H9 (cell line): ENCODE measurements at regions not wholly inside any gene's neighbourhood (a gene's known extent, or its start where the extent isn't known, plus 50 kb on each side); places are given as distances from the start of the nearest gene placed in this dataset.

Experiments
- DNase-seq: peaks from one replicate; pipeline ENCODE4 v3.0.0-alpha.2; 2017
- H2AFZ ChIP-seq: one replicate; pipeline ENCODE4 v1.6.1; 2013; ENCODE audit warnings: mild to moderate bottlenecking, low read length, control low read depth, moderate library complexity
- H2AK5ac ChIP-seq: 2 replicates; pipeline ENCODE4 v1.6.1; 2013; ENCODE audit warnings: low read length, control low read depth, mixed read lengths; ENCODE audit not compliant: insufficient read length
- H2BK120ac ChIP-seq: one replicate; pipeline ENCODE4 v1.6.1; 2013; ENCODE audit warnings: low read depth, mild to moderate bottlenecking, low read length, control low read depth, inconsistent platforms; ENCODE audit not compliant: poor library complexity, severe bottlenecking
- H2BK12ac ChIP-seq: 2 replicates; pipeline ENCODE4 v1.6.1; 2013; ENCODE audit warnings: low read length, control low read depth, mixed read lengths, low read depth; ENCODE audit not compliant: insufficient read length
- H2BK15ac ChIP-seq: 2 replicates; pipeline ENCODE4 v1.6.1; 2013; ENCODE audit warnings: low read depth, low read length, control low read depth
- H2BK20ac ChIP-seq: one replicate; pipeline ENCODE4 v1.6.1; 2013; ENCODE audit warnings: low read depth, mild to moderate bottlenecking, low read length, control low read depth, inconsistent platforms; ENCODE audit not compliant: poor library complexity, severe bottlenecking
- H2BK5ac ChIP-seq: 2 replicates; pipeline ENCODE4 v1.6.1; 2013; ENCODE audit warnings: low read length, control low read depth, mixed read lengths; ENCODE audit not compliant: insufficient read length
- H3K14ac ChIP-seq: 2 replicates; pipeline ENCODE4 v1.6.1; 2013; ENCODE audit warnings: low read length, control low read depth; ENCODE audit not compliant: insufficient read depth
- H3K18ac ChIP-seq: 2 replicates; pipeline ENCODE4 v1.6.1; 2013; ENCODE audit warnings: low read depth, mild to moderate bottlenecking, mixed read lengths, low read length, control low read depth; ENCODE audit not compliant: insufficient read length
- H3K23ac ChIP-seq: 2 replicates; pipeline ENCODE4 v1.6.1; 2013; ENCODE audit warnings: low read length, control low read depth, mixed read lengths, low read depth; ENCODE audit not compliant: insufficient read length
- H3K23me2 ChIP-seq: 2 replicates; pipeline ENCODE4 v1.6.1; 2013; ENCODE audit warnings: low read depth, mild to moderate bottlenecking, mixed read lengths, low read length, control low read depth; ENCODE audit not compliant: insufficient read length, poor library complexity, severe bottlenecking
- H3K27ac ChIP-seq: 2 replicates; pipeline ENCODE4 v1.5.1; 2013; ENCODE audit warnings: low read length, control low read depth, mixed read lengths, low read depth; ENCODE audit not compliant: insufficient read length
- H3K27me3 ChIP-seq: 2 replicates; pipeline ENCODE4 v1.6.1; 2013; ENCODE audit warnings: low read length, control low read depth, inconsistent platforms; ENCODE audit not compliant: insufficient read depth
- H3K4ac ChIP-seq: 2 replicates; pipeline ENCODE4 v1.6.1; 2013; ENCODE audit warnings: low read depth, mild to moderate bottlenecking, control low read depth, inconsistent platforms, low read length, moderate library complexity
- H3K4me1 ChIP-seq: 2 replicates; pipeline ENCODE4 v1.6.1; 2013; ENCODE audit warnings: low read length, control low read depth, inconsistent platforms; ENCODE audit not compliant: insufficient read depth
- H3K4me2 ChIP-seq: 2 replicates; pipeline ENCODE4 v1.6.1; 2013; ENCODE audit warnings: low read length, control low read depth, mixed read lengths; ENCODE audit not compliant: insufficient read length, insufficient read depth
- H3K56ac ChIP-seq: 2 replicates; pipeline ENCODE4 v1.6.1; 2013; ENCODE audit warnings: low read depth, mild to moderate bottlenecking, mixed read lengths, low read length, control low read depth; ENCODE audit not compliant: insufficient read length
- H3K79me1 ChIP-seq: 2 replicates; pipeline ENCODE4 v1.6.1; 2013; ENCODE audit warnings: low read depth, mild to moderate bottlenecking, moderate library complexity, low read length, control low read depth, inconsistent platforms; ENCODE audit not compliant: insufficient read depth, poor library complexity, severe bottlenecking
- H3K79me2 ChIP-seq: 2 replicates; pipeline ENCODE4 v1.6.1; 2013; ENCODE audit warnings: low read length, control low read depth, inconsistent platforms; ENCODE audit not compliant: insufficient read depth
- H3K9ac ChIP-seq: 2 replicates; pipeline ENCODE4 v1.6.1; 2013; ENCODE audit warnings: low read length, control low read depth, mixed read lengths; ENCODE audit not compliant: insufficient read length; ENCODE audit errors: extremely low read depth
- H3K9me3 ChIP-seq: one replicate; pipeline ENCODE4 v1.6.1; 2013; ENCODE audit warnings: low read depth, low read length, inconsistent platforms; ENCODE audit not compliant: control insufficient read depth
- H3T11ph ChIP-seq: one replicate; pipeline ENCODE4 v1.6.1; 2013; ENCODE audit warnings: mild to moderate bottlenecking, low read length, control low read depth, inconsistent platforms
- H4K20me1 ChIP-seq: one replicate; pipeline ENCODE4 v1.6.1; 2013; ENCODE audit not compliant: control insufficient read depth, insufficient read length, insufficient read depth
- H4K5ac ChIP-seq: 2 replicates; pipeline ENCODE4 v1.6.1; 2013; ENCODE audit warnings: low read depth, mild to moderate bottlenecking, mixed read lengths, low read length, control low read depth; ENCODE audit not compliant: insufficient read length
- H4K8ac ChIP-seq: replicated peaks from 2 replicates; pipeline ENCODE4 v1.6.1; 2013; ENCODE audit warnings: low read length, control low read depth, mixed read lengths, low read depth; ENCODE audit not compliant: insufficient read length
- H4K91ac ChIP-seq: 2 replicates; pipeline ENCODE4 v1.6.1; 2013; ENCODE audit warnings: low read depth, mild to moderate bottlenecking, moderate library complexity, mixed read lengths, low read length, control low read depth; ENCODE audit not compliant: insufficient read length
- H3K27ac Mint-ChIP-seq, 3 experiments: 2 replicates in 2 of 3; 3 replicates in 1 of 3; pipeline ENCODE4 v1.8.0; 2020 to 2021; ENCODE audit warnings: mixed read lengths in 3 of 3, mild to moderate bottlenecking in 1 of 3, moderate library complexity in 1 of 3
- H3K27me3 Mint-ChIP-seq: 2 replicates; pipeline ENCODE4 v1.8.0; 2021; ENCODE audit warnings: low read depth, mild to moderate bottlenecking, moderate library complexity, mixed read lengths
- H3K36me3 Mint-ChIP-seq, 3 experiments: 2 replicates in 2 of 3; 3 replicates in 1 of 3; pipeline ENCODE4 v1.8.0; 2020 to 2021; ENCODE audit warnings: low read depth in 3 of 3, mixed read lengths in 3 of 3; ENCODE audit not compliant: insufficient read depth in 1 of 3
- H3K4me1 Mint-ChIP-seq, 2 experiments: 2 replicates each; pipeline ENCODE4 v1.8.0; 2020; ENCODE audit warnings: mixed read lengths in 2 of 2
- H3K4me3 Mint-ChIP-seq, 2 experiments: 2 replicates in 1 of 2; 3 replicates in 1 of 2; pipeline ENCODE4 v1.8.0; 2020 to 2021; ENCODE audit warnings: mild to moderate bottlenecking in 2 of 2, mixed read lengths in 2 of 2, moderate library complexity in 1 of 2
- H3K9me3 Mint-ChIP-seq, 2 experiments: 2 replicates in 1 of 2; 3 replicates in 1 of 2; pipeline ENCODE4 v1.8.0; 2020; ENCODE audit warnings: mild to moderate bottlenecking in 2 of 2, mixed read lengths in 2 of 2, moderate library complexity in 1 of 2
- WGBS: extraction: QIAGEN DNeasy Blood & Tissue Kit; methylation state at CpG from one replicate; pipeline ENCODE4 v1.1.7; 2013; ENCODE audit warnings: missing lambda C conversion rate, low lambda C conversion rate, mixed read lengths; ENCODE audit not compliant: insufficient read length; ENCODE audit errors: extremely low coverage; 5-methylcytosine and 5-hydroxymethylcytosine counted together
- TF ChIP-seq, protein P1 (sequence below): fragments of 200-600 bp; sonication (generic); conservative IDR thresholded peaks from 3 replicates; pipeline ENCODE4 v1.8.0; 2021; ENCODE audit warnings: antibody characterized with exemption, mild to moderate bottlenecking

DNA sequence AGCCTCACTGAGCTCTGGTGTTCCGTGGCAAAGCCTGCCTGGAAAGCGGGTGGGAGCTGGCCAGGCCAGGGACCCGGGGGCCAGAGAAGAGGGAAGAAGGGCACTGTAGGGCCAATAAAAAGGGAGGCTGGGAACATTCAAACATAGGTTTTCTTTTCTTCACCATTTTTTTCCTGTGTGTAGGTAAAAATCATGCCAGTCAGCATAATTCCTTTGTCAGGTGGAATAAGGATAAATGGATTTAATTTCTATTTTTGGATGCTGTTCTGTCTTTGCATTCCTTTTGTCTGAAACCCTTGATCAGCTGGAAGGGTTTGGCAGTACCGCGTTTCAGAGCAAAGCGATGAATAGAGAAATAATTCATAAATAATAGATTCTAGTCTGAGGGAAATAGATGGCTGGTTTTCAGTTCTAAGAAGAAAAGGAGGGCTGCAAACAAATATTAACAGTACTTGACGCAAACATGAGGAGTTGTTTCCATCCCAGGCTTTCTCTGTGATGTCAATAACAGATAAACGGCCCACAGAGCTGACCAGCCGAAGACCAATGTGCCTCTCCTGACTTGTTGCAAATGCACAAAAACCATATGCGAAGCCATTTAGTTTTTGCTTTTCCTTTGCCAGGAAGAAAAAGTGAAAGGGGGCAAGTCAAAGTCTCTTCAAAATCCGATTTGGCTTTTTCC lies 384.4 kb downstream of the TSN start:
- no peak for DNase-seq
- WGBS = no CpG with 5 or more reads among the region's 11 CpGs
- Histone ChIP-seq H4K8ac (no peak overlapping the region), H3T11ph (no peak overlapping the region), H3K9me3 (no peaks in the 10 kb centered on the region), H3K79me1 (no peaks in the 10 kb centered on the region), H3K4ac (no peak overlapping the region), H4K20me1 (no peaks in the 10 kb centered on the region), H3K56ac (no peak overlapping the region), H3K18ac (no peak overlapping the region), H3K4me2 (no peak overlapping the region), H4K91ac (no peak overlapping the region), H3K27me3 (no peaks in the 10 kb centered on the region), H2BK12ac (no peak overlapping the region), H3K9ac (no peak overlapping the region), H2BK20ac (no peak overlapping the region), H2AFZ (no peak overlapping the region), H4K5ac (no peak overlapping the region), H3K23ac (no peak overlapping the region), H3K14ac (no peak overlapping the region), H2AK5ac (no peak overlapping the region), H3K27ac (no peak overlapping the region), H3K4me1 (no peaks in the 10 kb centered on the region), H3K23me2 (no peaks in the 10 kb centered on the region), H2BK120ac (no peak overlapping the region), H3K79me2 (no peaks in the 10 kb centered on the region), H2BK5ac (no peak overlapping the region), H2BK15ac (no peak overlapping the region)
- no peaks in the 10 kb centered on the region; a peak in 1 of 5 replicates for H3K9me3 Mint-ChIP-seq
- H3K4me3 Mint-ChIP-seq = no peak overlapping the region
- TF ChIP-seq, protein P1, sequence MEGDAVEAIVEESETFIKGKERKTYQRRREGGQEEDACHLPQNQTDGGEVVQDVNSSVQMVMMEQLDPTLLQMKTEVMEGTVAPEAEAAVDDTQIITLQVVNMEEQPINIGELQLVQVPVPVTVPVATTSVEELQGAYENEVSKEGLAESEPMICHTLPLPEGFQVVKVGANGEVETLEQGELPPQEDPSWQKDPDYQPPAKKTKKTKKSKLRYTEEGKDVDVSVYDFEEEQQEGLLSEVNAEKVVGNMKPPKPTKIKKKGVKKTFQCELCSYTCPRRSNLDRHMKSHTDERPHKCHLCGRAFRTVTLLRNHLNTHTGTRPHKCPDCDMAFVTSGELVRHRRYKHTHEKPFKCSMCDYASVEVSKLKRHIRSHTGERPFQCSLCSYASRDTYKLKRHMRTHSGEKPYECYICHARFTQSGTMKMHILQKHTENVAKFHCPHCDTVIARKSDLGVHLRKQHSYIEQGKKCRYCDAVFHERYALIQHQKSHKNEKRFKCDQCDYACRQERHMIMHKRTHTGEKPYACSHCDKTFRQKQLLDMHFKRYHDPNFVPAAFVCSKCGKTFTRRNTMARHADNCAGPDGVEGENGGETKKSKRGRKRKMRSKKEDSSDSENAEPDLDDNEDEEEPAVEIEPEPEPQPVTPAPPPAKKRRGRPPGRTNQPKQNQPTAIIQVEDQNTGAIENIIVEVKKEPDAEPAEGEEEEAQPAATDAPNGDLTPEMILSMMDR = no peak
- H3K27me3 Mint-ChIP-seq = no peaks in the 10 kb centered on the region; the same call in 1 of the 2 replicates
- peaks cover 6 to 10% of the 10 kb centered on the region in 2 experiments for H3K4me1 Mint-ChIP-seq
- no peak overlapping the region; a peak in 1 of 7 replicates for H3K27ac Mint-ChIP-seq
- no peaks in the 10 kb centered on the region; a peak in 1 of 7 replicates for H3K36me3 Mint-ChIP-seq
